HUDEP-2 (cell line): ENCODE measurements at regions not wholly inside any gene's neighbourhood (a gene's known extent, or its start where the extent isn't known, plus 50 kb on each side); places are given as distances from the start of the nearest gene placed in this dataset.

Source experiments
- DNase-seq, 76 experiments: peaks; one replicate each; lab custom pipeline; 2025; ENCODE audit not compliant: unreplicated experiment in 76 of 76; lab: John Stamatoyannopoulos, UW

- peak in 3 of 76 experiments; percentile 4 to 8 (median 4) for DNase-seq
Observed at GRCh38 chr20:19073584-19074218, 138.7 kb upstream of the SLC24A3 start.

GRCh38 chr20:19074356-19074755 lies 138.1 kb upstream of the SLC24A3 start:
- no peak for DNase-seq

GRCh38 chr20:19074828-19075516 lies 137.5 kb upstream of the SLC24A3 start:
- no peak for DNase-seq

- no peak for DNase-seq
Observed at GRCh38 chr20:19077370-19078220, 134.8 kb upstream of the SLC24A3 start.

- DNase-seq, result no peak
Observed at GRCh38 chr20:19078448-19079373, 133.7 kb upstream of the SLC24A3 start.

- no peak for DNase-seq
Observed at GRCh38 chr20:19079536-19080299, 132.7 kb upstream of the SLC24A3 start.

- no peak for DNase-seq
Observed at GRCh38 chr20:19081937-19082336, 130.5 kb upstream of the SLC24A3 start.

GRCh38 chr20:19083136-19083621 lies 129.3 kb upstream of the SLC24A3 start:
- DNase-seq, result no peak

GRCh38 chr20:19090332-19090731 lies 122.1 kb upstream of the SLC24A3 start:
- no peak for DNase-seq

GRCh38 chr20:19094959-19095541 lies 117.4 kb upstream of the SLC24A3 start:
- no peak for DNase-seq

GRCh38 chr20:19095762-19096161 lies 116.7 kb upstream of the SLC24A3 start:
- no peak for DNase-seq

GRCh38 chr20:19096843-19097242 lies 115.6 kb upstream of the SLC24A3 start:
- no peak for DNase-seq

GRCh38 chr20:19098117-19098516 lies 114.3 kb upstream of the SLC24A3 start:
- no peak for DNase-seq

- DNase-seq, result no peak
Observed at GRCh38 chr20:19098806-19099578, 113.5 kb upstream of the SLC24A3 start.

- no peak for DNase-seq
Observed at GRCh38 chr20:19099596-19100545, 112.6 kb upstream of the SLC24A3 start.

- DNase-seq, result no peak
Observed at GRCh38 chr20:19100975-19101374, 111.5 kb upstream of the SLC24A3 start.

GRCh38 chr20:19104186-19104585 lies 108.3 kb upstream of the SLC24A3 start:
- DNase-seq, result no peak
